ENCODE measurements at regions not wholly inside any gene's neighbourhood (a gene's known extent, or its start where the extent isn't known, plus 50 kb on each side); places are given as distances from the start of the nearest gene placed in this dataset.

GRCh38 chr21:28324690-28325089, 668.0 kb downstream of the LTN1 start (continued):
- no peak for TF ChIP-seq ATF2 (CRISPR knock-in tag; IDR thresholded peaks at IDR 0.05; ENCODE audit: borderline replicate concordance, low read depth)
- no peak for TF ChIP-seq ZNF671 (CRISPR knock-in tag; IDR thresholded peaks at IDR 0.05)
- TF ChIP-seq NFATC4 (CRISPR knock-in tag; IDR thresholded peaks at IDR 0.05): no peak
- no peak for TF ChIP-seq ZNF416 (CRISPR knock-in tag; IDR thresholded peaks at IDR 0.05)
- TF ChIP-seq ZNF512 (CRISPR knock-in tag; IDR thresholded peaks at IDR 0.05; ENCODE audit: borderline replicate concordance): no peak
- TF ChIP-seq E2F5 (CRISPR knock-in tag; IDR thresholded peaks at IDR 0.05): no peak
- no peak for TF ChIP-seq AFF4 (CRISPR knock-in tag; IDR thresholded peaks at IDR 0.05; ENCODE audit: borderline replicate concordance)
- no peak for TF ChIP-seq ZNF121 (CRISPR knock-in tag; IDR thresholded peaks at IDR 0.05)
- no peak for TF ChIP-seq SMAD4 (CRISPR knock-in tag; IDR thresholded peaks at IDR 0.05)
- TF ChIP-seq ATF6 (CRISPR knock-in tag; IDR thresholded peaks at IDR 0.05): no peak

- DNase-seq (ENCODE audit: low spot score): no peak
- ChIA-PET CTCF (no interaction called here), POLR2A (no interaction called here)
- no peak for ATAC-seq
- Mint-ChIP-seq H3K36me3 (peaks cover 4% of the 10 kb centered on the region), H3K27ac (no peak overlapping the region), H3K4me3 (no peak overlapping the region), H3K4me1 (peaks cover 2% of the 10 kb centered on the region; the same call in 1 of the 2 replicates), H3K27me3 (ENCODE audit: low read depth) (peaks cover 2% of the 10 kb centered on the region), H3K9me3 (peaks cover 23% of the 10 kb centered on the region)
- no peak for TF ChIP-seq USF2 (CRISPR knock-in tag; IDR thresholded peaks at IDR 0.05)
- no peak for TF ChIP-seq ATF3 (CRISPR knock-in tag; conservative IDR thresholded peaks at IDR 0.05)
- no peak for TF ChIP-seq ERG (CRISPR knock-in tag; IDR thresholded peaks at IDR 0.05)
- no peak for TF ChIP-seq ARID4B (CRISPR knock-in tag; IDR thresholded peaks at IDR 0.05; ENCODE audit: borderline replicate concordance)
- no peak for TF ChIP-seq TP53 (CRISPR knock-in tag; IDR thresholded peaks at IDR 0.05)
- no peak for TF ChIP-seq FOXJ3 (CRISPR knock-in tag; IDR thresholded peaks at IDR 0.05; ENCODE audit: borderline replicate concordance)
These were observed 675.3 kb downstream of the LTN1 start for GRCh38 chr21:28317177-28317950.
